ENCODE measurements at regions not wholly inside any gene's neighbourhood (a gene's known extent, or its start where the extent isn't known, plus 50 kb on each side); places are given as distances from the start of the nearest gene placed in this dataset.

DNA sequence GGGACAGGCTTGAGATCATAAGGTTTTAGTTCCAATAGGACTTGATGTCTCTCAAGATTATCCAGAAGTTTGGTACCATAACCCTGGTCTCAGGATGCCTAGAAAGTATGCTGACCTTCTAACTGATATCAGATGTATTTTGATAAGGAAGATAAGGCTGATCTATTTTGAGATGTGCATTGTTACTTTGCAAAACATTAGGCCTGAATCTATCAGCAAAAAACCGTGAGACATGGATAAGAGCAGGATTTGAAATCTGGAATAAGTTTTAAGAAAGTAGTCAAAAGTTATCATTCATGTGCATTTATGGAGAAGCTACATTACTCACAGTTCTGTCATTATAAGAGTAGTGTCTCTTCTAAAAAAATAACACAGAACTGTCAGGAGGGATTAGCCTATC lies 467.1 kb upstream of the HS3ST1 start:
- no peak for DNase-seq (ENCODE audit: extremely low read depth, low read depth)
- no peak overlapping the region for H3K4me3 ChIP-seq (replicated peaks; ENCODE audit: low read depth, low read length)
- TF ChIP-seq, protein P1, sequence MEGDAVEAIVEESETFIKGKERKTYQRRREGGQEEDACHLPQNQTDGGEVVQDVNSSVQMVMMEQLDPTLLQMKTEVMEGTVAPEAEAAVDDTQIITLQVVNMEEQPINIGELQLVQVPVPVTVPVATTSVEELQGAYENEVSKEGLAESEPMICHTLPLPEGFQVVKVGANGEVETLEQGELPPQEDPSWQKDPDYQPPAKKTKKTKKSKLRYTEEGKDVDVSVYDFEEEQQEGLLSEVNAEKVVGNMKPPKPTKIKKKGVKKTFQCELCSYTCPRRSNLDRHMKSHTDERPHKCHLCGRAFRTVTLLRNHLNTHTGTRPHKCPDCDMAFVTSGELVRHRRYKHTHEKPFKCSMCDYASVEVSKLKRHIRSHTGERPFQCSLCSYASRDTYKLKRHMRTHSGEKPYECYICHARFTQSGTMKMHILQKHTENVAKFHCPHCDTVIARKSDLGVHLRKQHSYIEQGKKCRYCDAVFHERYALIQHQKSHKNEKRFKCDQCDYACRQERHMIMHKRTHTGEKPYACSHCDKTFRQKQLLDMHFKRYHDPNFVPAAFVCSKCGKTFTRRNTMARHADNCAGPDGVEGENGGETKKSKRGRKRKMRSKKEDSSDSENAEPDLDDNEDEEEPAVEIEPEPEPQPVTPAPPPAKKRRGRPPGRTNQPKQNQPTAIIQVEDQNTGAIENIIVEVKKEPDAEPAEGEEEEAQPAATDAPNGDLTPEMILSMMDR (IDR thresholded peaks at IDR 0.05; ENCODE audit: low read depth, low read length, missing control alignments): no peak

DNA sequence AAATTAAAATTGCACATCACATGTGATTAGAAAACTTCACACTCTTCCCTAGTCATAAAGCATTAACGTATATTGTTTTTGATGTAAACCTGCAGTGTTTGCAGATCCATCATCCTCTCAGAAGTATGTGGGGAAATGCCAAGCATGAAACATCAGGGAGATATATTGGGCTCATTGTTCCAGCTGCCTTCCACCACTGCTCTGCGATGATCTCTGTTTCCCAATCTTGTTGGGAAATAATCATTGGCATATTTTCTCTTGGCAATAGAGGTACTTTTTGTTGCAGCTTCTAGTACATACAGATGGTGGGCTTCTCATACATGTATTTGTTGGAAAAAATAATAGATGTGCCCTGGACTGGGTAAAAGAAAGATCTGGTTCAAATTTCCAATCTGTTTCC lies 466.3 kb upstream of the HS3ST1 start:
- no peak for DNase-seq (ENCODE audit: extremely low read depth, low read depth)
- H3K4me3 ChIP-seq (replicated peaks; ENCODE audit: low read depth, low read length): no peak overlapping the region
- TF ChIP-seq, protein P1 (IDR thresholded peaks at IDR 0.05; ENCODE audit: low read depth, low read length, missing control alignments): no peak

DNA sequence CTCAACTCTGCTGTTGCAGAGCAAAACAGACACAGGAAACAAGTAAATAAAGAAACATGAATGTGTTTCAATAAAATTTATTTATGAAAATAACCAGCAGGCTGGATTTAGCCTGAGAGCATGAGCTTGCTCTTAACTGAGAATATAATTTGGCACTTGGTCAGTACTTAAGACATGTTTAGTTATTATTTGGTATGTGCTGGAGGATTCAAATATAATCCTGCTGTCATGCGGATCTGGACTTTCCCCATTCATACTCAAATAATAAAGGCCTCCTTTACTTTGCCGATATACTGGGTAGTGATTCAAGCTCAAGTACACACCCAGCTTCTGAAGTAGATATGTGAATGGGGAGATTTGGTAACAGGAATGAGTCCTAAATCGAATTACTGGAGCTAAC lies 465.5 kb upstream of the HS3ST1 start:
- H3K4me3 ChIP-seq (replicated peaks; ENCODE audit: low read depth, low read length): no peak overlapping the region
- TF ChIP-seq, protein P1 (IDR thresholded peaks at IDR 0.05; ENCODE audit: low read depth, low read length, missing control alignments): no peak
- no peak for DNase-seq (ENCODE audit: extremely low read depth, low read depth)

DNA sequence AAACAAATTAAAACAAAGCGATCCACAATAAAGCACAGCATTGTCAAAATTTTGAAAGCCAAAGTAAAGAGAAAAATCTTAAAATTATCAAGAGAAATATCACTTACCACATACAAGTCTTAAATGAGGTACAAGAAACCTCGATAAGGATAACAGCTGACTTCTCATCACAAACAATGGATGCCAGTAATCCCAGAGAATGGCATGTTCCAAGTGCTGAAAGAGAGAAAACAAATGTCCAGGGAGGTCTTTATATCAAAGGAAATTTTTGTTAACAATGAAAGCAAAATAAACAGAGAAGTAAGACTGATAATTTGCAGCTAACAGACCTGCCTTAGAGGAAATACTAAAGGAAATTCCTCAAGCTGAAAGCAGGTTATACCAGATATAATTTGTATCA lies 460.4 kb upstream of the HS3ST1 start:
- H3K4me3 ChIP-seq (replicated peaks; ENCODE audit: low read depth, low read length): no peak overlapping the region
- DNase-seq (ENCODE audit: extremely low read depth, low read depth): no peak
- TF ChIP-seq, protein P1 (IDR thresholded peaks at IDR 0.05; ENCODE audit: low read depth, low read length, missing control alignments): no peak

DNA sequence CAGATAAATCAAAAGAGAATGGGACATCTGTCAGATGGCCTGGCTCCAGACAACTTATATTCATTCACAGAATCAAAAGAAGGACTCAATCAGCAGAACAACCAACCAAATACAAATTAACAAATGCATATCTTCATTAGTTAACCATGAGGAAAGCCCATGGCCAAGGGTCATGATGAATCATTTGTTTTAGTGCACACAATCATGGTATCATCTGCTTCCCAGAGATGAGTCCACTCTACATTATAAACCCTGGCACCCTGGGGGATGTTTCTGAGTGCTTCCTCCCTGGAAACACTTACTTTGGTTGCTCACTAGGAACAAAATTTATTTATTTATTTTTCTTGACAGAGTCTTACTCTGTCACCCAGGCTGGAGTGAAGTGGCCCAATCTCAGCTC lies 453.3 kb upstream of the HS3ST1 start:
- H3K4me3 ChIP-seq (replicated peaks; ENCODE audit: low read depth, low read length): no peak overlapping the region
- TF ChIP-seq, protein P1 (IDR thresholded peaks at IDR 0.05; ENCODE audit: low read depth, low read length, missing control alignments): no peak
- DNase-seq (ENCODE audit: extremely low read depth, low read depth): no peak

DNA sequence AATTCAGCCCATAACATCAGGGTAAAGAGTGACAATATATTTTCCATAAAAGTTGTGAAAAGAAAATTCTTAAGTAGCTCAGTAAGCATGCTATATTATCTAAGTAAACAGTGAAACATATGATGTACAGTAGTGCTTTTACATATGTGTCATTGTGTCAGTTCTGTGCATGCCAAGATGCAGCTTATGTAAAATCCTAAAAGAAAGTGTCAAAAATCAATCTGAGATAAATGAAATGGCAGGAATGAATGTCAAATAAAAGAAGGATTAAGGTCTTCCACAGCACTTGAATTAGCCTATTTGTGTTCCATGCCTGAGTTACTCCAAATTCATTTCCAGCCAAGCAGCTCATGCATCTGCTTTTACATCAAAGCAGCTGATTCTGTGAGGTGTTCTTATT lies 452.7 kb upstream of the HS3ST1 start:
- no peak for DNase-seq (ENCODE audit: extremely low read depth, low read depth)
- no peak overlapping the region for H3K4me3 ChIP-seq (replicated peaks; ENCODE audit: low read depth, low read length)
- TF ChIP-seq, protein P1 (IDR thresholded peaks at IDR 0.05; ENCODE audit: low read depth, low read length, missing control alignments): no peak

DNA sequence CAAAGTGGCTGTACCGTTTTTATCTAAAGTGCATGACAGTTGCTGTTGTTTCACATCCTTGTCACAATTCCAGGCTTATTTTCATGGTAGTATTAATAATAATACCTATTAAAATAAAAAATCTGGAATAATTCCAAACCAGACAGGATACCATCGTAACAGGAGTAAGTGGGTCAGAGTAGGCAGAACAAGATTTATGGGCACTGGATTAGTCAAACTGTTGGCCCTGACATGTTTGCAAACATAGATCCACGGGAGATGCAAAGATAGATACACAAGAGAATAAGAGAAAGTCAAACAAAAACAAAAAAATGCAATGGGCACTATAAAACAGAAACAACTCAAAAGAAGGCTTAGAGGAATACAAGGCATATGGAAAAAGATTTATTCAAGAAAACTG lies 449.5 kb upstream of the HS3ST1 start:
- TF ChIP-seq, protein P1 (IDR thresholded peaks at IDR 0.05; ENCODE audit: low read depth, low read length, missing control alignments): no peak
- no peak for DNase-seq (ENCODE audit: extremely low read depth, low read depth)
- no peak overlapping the region for H3K4me3 ChIP-seq (replicated peaks; ENCODE audit: low read depth, low read length)

Measured in HFF-Myc (cell line).